ENCODE measurements at regions not wholly inside any gene's neighbourhood (a gene's known extent, or its start where the extent isn't known, plus 50 kb on each side); places are given as distances from the start of the nearest gene placed in this dataset.

DNA sequence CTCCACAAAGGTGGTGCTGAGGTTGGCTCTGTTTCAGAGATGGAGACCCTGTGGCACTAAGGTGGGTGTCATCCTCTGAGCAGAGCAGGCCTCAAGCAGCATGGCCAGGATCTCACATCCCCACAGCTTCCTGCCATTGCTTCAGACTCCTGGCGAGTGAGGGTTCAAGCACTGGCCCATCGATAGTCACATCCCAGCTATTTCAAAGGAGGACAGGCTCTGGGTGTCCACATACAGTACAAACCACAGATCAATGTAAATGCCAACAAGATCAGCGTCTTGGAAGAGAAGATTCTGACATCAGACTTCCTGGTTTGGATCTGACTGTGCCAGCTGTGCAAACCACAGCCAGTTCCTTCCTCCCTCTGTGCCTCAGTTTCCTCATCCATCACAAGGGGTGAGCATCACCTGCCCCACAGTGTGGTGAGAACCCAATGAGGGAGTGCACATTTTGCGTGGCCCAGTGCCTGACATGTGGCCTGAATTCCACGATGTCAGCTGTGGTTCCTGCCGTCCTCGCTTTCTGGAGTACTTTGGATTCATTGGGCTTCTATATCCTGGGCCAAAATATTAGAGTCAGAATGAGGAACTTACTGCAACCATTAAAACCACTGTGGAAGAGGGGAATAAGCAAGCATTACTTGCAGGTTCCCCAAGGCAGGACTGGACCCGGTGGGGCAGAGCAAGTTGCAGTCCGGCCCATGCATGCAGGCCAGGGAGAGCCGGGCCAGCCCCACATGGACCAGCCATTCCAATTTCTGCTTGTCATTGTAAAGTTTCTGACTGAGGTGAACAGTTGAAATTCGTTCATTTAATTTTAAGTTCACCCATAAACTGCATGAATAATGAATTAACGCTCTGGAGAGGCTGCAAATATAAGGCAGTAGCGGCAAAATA is 236.0 kb downstream of the TTLL2 start (continued):
- TF ChIP-seq JUNB (CRISPR knock-in tag; IDR thresholded peaks at IDR 0.05; ENCODE audit: borderline replicate concordance) (no peak), ARNT2 (CRISPR knock-in tag; IDR thresholded peaks at IDR 0.05; ENCODE audit: low read depth) (0 out of 2 replicates have a peak, but pooled peaks have one; percentile 6), DPF2 (CRISPR knock-in tag; IDR thresholded peaks at IDR 0.05; ENCODE audit: borderline replicate concordance, low read depth) (no peak), SMYD3 (CRISPR knock-in tag; IDR thresholded peaks at IDR 0.05) (no peak), RAD51 (IDR thresholded peaks at IDR 0.05; ENCODE audit: borderline replicate concordance) (no peak), RNF2 (conservative IDR thresholded peaks at IDR 0.05; ENCODE audit: low read depth) (no peak), SRF (IDR thresholded peaks at IDR 0.05; ENCODE audit: low read depth, low read length) (no peak), CREM (IDR thresholded peaks at IDR 0.05) (no peak), CREM (CRISPR knock-in tag; IDR thresholded peaks at IDR 0.05) (no peak), ZNF83 (CRISPR knock-in tag; IDR thresholded peaks at IDR 0.05; ENCODE audit: borderline replicate concordance) (no peak), U2AF2 (IDR thresholded peaks at IDR 0.05; ENCODE audit: low read depth, low read length) (no peak), ZNF607 (CRISPR knock-in tag; IDR thresholded peaks at IDR 0.05; ENCODE audit: borderline replicate concordance) (peak; percentile 40; the same call in 1 of the 2 replicates), MIER3 (CRISPR knock-in tag; IDR thresholded peaks at IDR 0.05; ENCODE audit: borderline replicate concordance) (no peak), ZNF530 (CRISPR knock-in tag; IDR thresholded peaks at IDR 0.05; ENCODE audit: low read depth) (no peak), ZFYVE20 (CRISPR knock-in tag; IDR thresholded peaks at IDR 0.05; ENCODE audit: borderline replicate concordance, low read depth) (no peak), HNRNPH1 (optimal IDR thresholded peaks at IDR 0.05; ENCODE audit: low read depth, low read length) (no peak), ZFP82 (CRISPR knock-in tag; IDR thresholded peaks at IDR 0.05; ENCODE audit: borderline replicate concordance) (0 out of 2 replicates have a peak, but pooled peaks have one; percentile 13), ZNF33A (CRISPR knock-in tag; IDR thresholded peaks at IDR 0.05; ENCODE audit: borderline replicate concordance) (no peak), BCL6 (CRISPR knock-in tag; IDR thresholded peaks at IDR 0.05) (no peak), TBX3 (IDR thresholded peaks at IDR 0.05; ENCODE audit: borderline replicate concordance) (no peak), ZNF367 (CRISPR knock-in tag; IDR thresholded peaks at IDR 0.05; ENCODE audit: borderline replicate concordance) (no peak), SIN3A (IDR thresholded peaks at IDR 0.05; ENCODE audit: borderline replicate concordance, low read depth, low read length) (no peak), ZNF101 (CRISPR knock-in tag; IDR thresholded peaks at IDR 0.05; ENCODE audit: borderline replicate concordance, low read depth) (no peak)
- TF ChIP-seq, protein P1, sequence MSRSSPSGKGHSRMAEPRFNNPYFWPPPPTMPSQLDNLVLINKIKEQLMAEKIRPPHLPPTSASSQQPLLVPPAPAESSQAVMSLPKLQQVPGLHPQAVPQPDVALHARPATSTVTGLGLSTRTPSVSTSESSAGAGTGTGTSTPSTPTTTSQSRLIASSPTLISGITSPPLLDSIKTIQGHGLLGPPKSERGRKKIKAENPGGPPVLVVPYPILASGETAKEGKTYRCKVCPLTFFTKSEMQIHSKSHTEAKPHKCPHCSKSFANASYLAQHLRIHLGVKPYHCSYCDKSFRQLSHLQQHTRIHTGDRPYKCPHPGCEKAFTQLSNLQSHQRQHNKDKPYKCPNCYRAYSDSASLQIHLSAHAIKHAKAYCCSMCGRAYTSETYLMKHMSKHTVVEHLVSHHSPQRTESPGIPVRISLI (CRISPR knock-in tag; IDR thresholded peaks at IDR 0.05; ENCODE audit: borderline replicate concordance), result no peak
- TF ChIP-seq, protein P2, sequence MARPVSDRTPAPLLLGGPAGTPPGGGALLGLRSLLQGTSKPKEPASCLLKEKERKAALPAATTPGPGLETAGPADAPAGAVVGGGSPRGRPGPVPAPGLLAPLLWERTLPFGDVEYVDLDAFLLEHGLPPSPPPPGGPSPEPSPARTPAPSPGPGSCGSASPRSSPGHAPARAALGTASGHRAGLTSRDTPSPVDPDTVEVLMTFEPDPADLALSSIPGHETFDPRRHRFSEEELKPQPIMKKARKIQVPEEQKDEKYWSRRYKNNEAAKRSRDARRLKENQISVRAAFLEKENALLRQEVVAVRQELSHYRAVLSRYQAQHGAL (CRISPR knock-in tag; IDR thresholded peaks at IDR 0.05; ENCODE audit: not compliant biosample characterization), result no peak
- TF ChIP-seq, protein P3, sequence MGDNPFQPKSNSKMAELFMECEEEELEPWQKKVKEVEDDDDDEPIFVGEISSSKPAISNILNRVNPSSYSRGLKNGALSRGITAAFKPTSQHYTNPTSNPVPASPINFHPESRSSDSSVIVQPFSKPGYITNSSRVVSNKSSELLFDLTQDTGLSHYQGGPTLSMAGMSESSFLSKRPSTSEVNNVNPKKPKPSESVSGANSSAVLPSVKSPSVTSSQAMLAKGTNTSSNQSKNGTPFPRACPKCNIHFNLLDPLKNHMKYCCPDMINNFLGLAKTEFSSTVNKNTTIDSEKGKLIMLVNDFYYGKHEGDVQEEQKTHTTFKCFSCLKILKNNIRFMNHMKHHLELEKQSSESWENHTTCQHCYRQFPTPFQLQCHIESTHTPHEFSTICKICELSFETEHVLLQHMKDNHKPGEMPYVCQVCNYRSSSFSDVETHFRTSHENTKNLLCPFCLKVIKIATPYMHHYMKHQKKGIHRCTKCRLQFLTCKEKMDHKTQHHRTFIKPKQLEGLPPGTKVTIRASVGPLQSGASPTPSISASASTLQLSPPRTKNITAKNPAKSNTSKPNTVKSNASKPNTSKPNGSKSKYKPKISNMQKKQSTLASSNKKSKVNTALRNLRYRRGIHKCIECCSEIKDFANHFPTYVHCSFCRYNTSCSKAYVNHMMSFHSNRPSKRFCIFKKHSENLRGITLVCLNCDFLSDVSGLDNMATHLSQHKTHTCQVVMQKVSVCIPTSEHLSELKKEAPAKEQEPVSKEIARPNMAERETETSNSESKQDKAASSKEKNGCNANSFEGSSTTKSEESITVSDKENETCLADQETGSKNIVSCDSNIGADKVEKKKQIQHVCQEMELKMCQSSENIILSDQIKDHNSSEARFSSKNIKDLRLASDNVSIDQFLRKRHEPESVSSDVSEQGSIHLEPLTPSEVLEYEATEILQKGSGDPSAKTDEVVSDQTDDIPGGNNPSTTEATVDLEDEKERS (CRISPR knock-in tag; IDR thresholded peaks at IDR 0.05), result peak; percentile 67; the same call in 1 of the 2 replicates
